Kidney (tissue), 13 donors: ENCODE measurements at regions not wholly inside any gene's neighbourhood (a gene's known extent, or its start where the extent isn't known, plus 50 kb on each side); places are given as distances from the start of the nearest gene placed in this dataset.

Source experiments
- DNase-seq, 5 donors: peaks; one replicate each; pipeline ENCODE4 v3.0.0-alpha.2; 2013 to 2020
- FAIRE-seq: peaks from 2 replicates; lab custom pipeline; 2012; peaks lifted over from hg19 to GRCh38; lab: Jason Lieb, UNC
- H3K27ac ChIP-seq, 2 donors: one replicate each; pipeline ENCODE4 v1.7.0; 2013; ENCODE audit warnings: low read depth in 2 of 2, low read length in 2 of 2, inconsistent platforms in 1 of 2
- H3K27me3 ChIP-seq: one replicate; pipeline ENCODE4 v1.7.1; 2013; ENCODE audit warnings: low read length, inconsistent platforms; ENCODE audit not compliant: control insufficient read depth, insufficient read depth
- H3K36me3 ChIP-seq, 3 donors: one replicate each; pipeline versions ENCODE4 v1.7.0 to v1.7.1; 2013; ENCODE audit warnings: low read length in 3 of 3, control low read depth in 1 of 3, inconsistent platforms in 1 of 3; ENCODE audit not compliant: insufficient read depth in 3 of 3, control insufficient read depth in 2 of 3
- H3K4me1 ChIP-seq, 3 donors: one replicate each; pipeline versions ENCODE4 v1.7.0 to v1.7.1; 2013; ENCODE audit warnings: low read length in 3 of 3, inconsistent platforms in 1 of 3, low read depth in 1 of 3; ENCODE audit not compliant: control insufficient read depth in 2 of 3, insufficient read depth in 2 of 3
- H3K4me3 ChIP-seq, 3 donors: one replicate each; pipeline versions ENCODE4 v1.7.0 to v1.8.1; 2013; ENCODE audit warnings: low read length in 3 of 3, control low read depth in 1 of 3, inconsistent platforms in 1 of 3
- H3K9ac ChIP-seq, 3 donors: one replicate each; pipeline versions ENCODE4 v1.7.0 to v1.7.1; 2013; ENCODE audit warnings: low read length in 3 of 3, control low read depth in 1 of 3, inconsistent platforms in 1 of 3
- H3K9me3 ChIP-seq, 3 donors: one replicate each; pipeline versions ENCODE4 v1.7.0 to v1.7.1; 2013; ENCODE audit warnings: low read length in 3 of 3, control low read depth in 1 of 3, inconsistent platforms in 1 of 3; ENCODE audit not compliant: control insufficient read depth in 2 of 3, insufficient read depth in 1 of 3
- CTCF ChIP-seq: IDR thresholded peaks from 3 replicates; pipeline ENCODE4 v1.5.1; 2012; ENCODE audit warnings: mild to moderate bottlenecking, moderate library complexity, borderline replicate concordance; ENCODE audit not compliant: insufficient read depth; ENCODE audit errors: extremely low read depth
- intact Hi-C: fragments of 100-400 bp; cut with DNase I; formaldehyde crosslinking; loops from one replicate; pipeline ENCODE4 v1.11.1; 2022
- donor health status: control.
- donor health status: control.
- donor health status: control.
- donor health status: control.
- donor health status: control.
- donor health status: DM: yes; HTN: yes; CAD: no.
- donor health status: Normal renal cell carcinoma (clear cell type).

- FAIRE-seq (no peak), DNase-seq (no peak)
- TF ChIP-seq CTCF: no peak
- Histone ChIP-seq H3K4me3 (no peak overlapping the region), H3K27ac (no peak overlapping the region), H3K9ac (no peak overlapping the region), H3K4me1 (no peaks in the 10 kb centered on the region), H3K9me3 (no peaks in the 10 kb centered on the region), H3K27me3 (no peaks in the 10 kb centered on the region), H3K36me3 (no peaks in the 10 kb centered on the region)
- intact Hi-C loops: no loop called here
These were observed 77.4 kb upstream of the NBEA start for GRCh38 chr13:34864671-34865070.

- TF ChIP-seq CTCF: no peak
- intact Hi-C loops: no loop called here
These were observed 74.5 kb upstream of the NBEA start for GRCh38 chr13:34867590-34867989.

GRCh38 chr13:34868733-34869132 lies 73.3 kb upstream of the NBEA start:
- intact Hi-C loops: no loop called here
- no peak for DNase-seq
- H3K9me3 ChIP-seq: no peaks in the 10 kb centered on the region
- H3K27me3 ChIP-seq: no peaks in the 10 kb centered on the region
- no peak overlapping the region for H3K9ac ChIP-seq
- no peak for FAIRE-seq
- H3K36me3 ChIP-seq: no peaks in the 10 kb centered on the region
- no peak overlapping the region for H3K27ac ChIP-seq
- TF ChIP-seq CTCF: no peak
- no peaks in the 10 kb centered on the region for H3K4me1 ChIP-seq
- H3K4me3 ChIP-seq: no peak overlapping the region

More at GRCh38 chr13:34867590-34867989, 74.5 kb upstream of the NBEA start:
- DNase-seq (no peak), FAIRE-seq (no peak)
- no peak overlapping the region for H3K9ac ChIP-seq
- no peaks in the 10 kb centered on the region for H3K4me1 ChIP-seq
- no peaks in the 10 kb centered on the region for H3K9me3 ChIP-seq
- H3K27ac ChIP-seq: no peak overlapping the region
- no peaks in the 10 kb centered on the region for H3K27me3 ChIP-seq
- H3K4me3 ChIP-seq: no peak overlapping the region
- H3K36me3 ChIP-seq: no peaks in the 10 kb centered on the region

- TF ChIP-seq CTCF: no peak
- Histone ChIP-seq H3K27me3 (no peaks in the 10 kb centered on the region), H3K4me1 (no peaks in the 10 kb centered on the region), H3K9ac (no peak overlapping the region), H3K4me3 (no peak overlapping the region), H3K9me3 (no peaks in the 10 kb centered on the region), H3K36me3 (no peaks in the 10 kb centered on the region), H3K27ac (no peak overlapping the region)
- DNase-seq: no peak
- no peak for FAIRE-seq
- intact Hi-C loops: no loop called here
These were observed 72.4 kb upstream of the NBEA start for GRCh38 chr13:34869696-34870095.
